ENCODE measurements at regions not wholly inside any gene's neighbourhood (a gene's known extent, or its start where the extent isn't known, plus 50 kb on each side); places are given as distances from the start of the nearest gene placed in this dataset.

DNA sequence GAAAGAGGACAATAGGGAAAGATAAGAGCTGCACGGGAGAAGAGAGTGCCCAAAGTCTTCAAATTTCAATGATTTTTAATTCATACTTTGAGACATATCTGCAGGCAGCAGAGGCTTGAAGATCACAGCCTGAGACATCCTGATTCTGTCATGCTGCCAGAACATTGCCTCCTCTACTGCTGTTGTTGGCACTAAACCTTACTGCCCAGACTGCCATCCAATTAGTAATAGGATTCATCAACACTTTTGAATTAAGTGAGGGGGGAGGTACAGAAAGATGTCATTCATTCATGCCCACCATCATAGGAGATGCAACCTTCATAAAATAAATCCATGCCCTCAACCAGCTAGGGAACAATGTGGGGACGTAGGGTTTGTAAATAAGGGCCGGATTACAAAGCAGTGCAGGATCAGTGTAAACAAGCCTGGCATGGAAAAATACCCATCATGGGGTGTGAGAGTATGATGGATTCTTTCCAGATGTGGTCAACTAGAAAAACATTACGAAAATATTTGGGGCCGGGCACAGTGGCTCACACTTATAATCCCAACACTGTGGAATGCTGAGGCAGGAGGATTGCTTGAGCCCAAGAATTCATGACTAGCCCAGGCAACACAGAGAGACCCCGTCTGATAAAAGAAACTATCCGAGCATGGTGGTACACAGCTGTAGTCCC lies 122.1 kb upstream of the DAPK1 start:
- TF ChIP-seq, protein P1, sequence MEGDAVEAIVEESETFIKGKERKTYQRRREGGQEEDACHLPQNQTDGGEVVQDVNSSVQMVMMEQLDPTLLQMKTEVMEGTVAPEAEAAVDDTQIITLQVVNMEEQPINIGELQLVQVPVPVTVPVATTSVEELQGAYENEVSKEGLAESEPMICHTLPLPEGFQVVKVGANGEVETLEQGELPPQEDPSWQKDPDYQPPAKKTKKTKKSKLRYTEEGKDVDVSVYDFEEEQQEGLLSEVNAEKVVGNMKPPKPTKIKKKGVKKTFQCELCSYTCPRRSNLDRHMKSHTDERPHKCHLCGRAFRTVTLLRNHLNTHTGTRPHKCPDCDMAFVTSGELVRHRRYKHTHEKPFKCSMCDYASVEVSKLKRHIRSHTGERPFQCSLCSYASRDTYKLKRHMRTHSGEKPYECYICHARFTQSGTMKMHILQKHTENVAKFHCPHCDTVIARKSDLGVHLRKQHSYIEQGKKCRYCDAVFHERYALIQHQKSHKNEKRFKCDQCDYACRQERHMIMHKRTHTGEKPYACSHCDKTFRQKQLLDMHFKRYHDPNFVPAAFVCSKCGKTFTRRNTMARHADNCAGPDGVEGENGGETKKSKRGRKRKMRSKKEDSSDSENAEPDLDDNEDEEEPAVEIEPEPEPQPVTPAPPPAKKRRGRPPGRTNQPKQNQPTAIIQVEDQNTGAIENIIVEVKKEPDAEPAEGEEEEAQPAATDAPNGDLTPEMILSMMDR (IDR thresholded peaks at IDR 0.05; ENCODE audit: low read depth, low read length), result no peak
- Histone ChIP-seq H3K27me3 (ENCODE audit: insufficient read depth, low read depth, severe bottlenecking) (no peaks in the 10 kb centered on the region), H3K4me3 (ENCODE audit: low read depth, low read length) (no peak overlapping the region), H3K27ac (no peak overlapping the region), H3K36me3 (no peaks in the 10 kb centered on the region), H3K9me3 (ENCODE audit: severe bottlenecking) (no peaks in the 10 kb centered on the region)
- DNase-seq, result no peak

DNA sequence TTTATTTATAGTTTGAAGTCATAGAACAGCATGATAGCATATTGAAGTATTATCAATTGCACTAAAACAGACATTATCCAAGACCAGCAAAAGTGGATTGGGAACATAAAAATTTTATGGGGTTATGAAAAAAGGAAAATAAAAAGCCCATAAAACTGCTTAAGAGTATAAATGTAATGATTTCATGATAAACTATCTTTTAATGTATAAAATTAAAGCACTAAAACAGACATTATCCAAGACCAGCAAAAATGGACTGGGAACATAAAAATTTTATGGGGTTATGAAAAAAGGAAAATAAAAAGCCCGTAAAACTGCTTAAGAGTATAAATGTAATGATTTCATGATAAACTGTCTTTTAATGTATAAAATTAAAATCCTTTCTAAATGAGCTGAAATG lies 119.0 kb upstream of the DAPK1 start:
- DNase-seq, result no peak
- Histone ChIP-seq H3K9me3 (ENCODE audit: severe bottlenecking) (no peaks in the 10 kb centered on the region), H3K27ac (no peak overlapping the region), H3K27me3 (ENCODE audit: insufficient read depth, low read depth, severe bottlenecking) (no peaks in the 10 kb centered on the region), H3K36me3 (no peaks in the 10 kb centered on the region), H3K4me3 (ENCODE audit: low read depth, low read length) (no peak overlapping the region)
- TF ChIP-seq, protein P1 (IDR thresholded peaks at IDR 0.05; ENCODE audit: low read depth, low read length), result no peak

DNA sequence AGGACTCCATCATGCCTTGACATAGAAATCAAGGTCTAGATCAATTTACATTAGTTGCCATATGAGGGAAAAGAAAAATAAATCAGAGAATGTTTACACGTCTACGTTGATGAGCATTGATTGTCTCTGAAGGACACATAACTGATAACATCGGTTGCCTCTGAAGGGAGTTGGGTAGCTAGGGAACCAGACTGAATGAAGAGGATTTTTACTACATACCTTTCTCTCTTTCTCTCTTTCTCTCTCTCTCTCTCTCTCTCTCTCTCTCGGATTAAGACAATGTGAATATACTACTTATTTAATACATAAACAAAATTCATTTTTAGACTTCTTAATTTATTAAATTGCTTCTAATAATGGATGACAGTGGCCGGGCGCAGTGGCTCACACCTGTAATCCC lies 118.4 kb upstream of the DAPK1 start:
- Histone ChIP-seq H3K27me3 (ENCODE audit: insufficient read depth, low read depth, severe bottlenecking) (no peaks in the 10 kb centered on the region), H3K4me3 (ENCODE audit: low read depth, low read length) (no peak overlapping the region), H3K27ac (no peak overlapping the region), H3K36me3 (no peaks in the 10 kb centered on the region), H3K9me3 (ENCODE audit: severe bottlenecking) (no peaks in the 10 kb centered on the region)
- DNase-seq, result no peak
- TF ChIP-seq, protein P1 (IDR thresholded peaks at IDR 0.05; ENCODE audit: low read depth, low read length), result no peak

DNA sequence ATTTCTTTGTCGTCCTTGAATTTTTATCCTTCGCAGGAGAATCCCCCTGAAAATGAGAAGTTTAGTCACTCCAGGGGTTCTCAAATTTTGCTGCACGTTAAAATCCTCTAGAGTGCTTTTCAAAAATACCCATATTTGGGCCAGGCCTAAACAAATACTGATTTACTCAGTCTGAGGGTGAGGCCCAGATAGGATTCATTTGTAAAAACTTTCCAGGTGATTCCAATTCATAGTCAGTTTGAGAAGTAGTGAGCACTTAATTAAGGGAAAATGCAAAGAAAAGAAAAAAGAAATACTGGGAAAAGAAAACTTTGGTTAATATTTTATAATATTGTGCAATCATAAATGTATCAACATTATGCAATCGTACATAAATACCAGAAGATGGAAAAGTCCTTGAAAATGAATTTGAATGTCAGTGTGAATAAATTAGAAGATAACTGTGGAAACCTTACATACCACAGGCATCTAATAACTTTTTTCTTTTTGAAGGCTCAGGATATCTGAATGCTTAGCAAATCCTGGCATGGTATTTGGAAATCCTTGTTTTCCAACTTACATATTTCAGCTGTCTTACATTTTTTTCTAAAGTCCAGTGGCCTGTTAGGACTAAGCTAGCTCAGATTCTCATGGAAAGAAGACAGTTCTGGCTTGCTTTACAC lies 116.5 kb upstream of the DAPK1 start:
- TF ChIP-seq, protein P1 (IDR thresholded peaks at IDR 0.05; ENCODE audit: low read depth, low read length), result no peak
- H3K36me3 ChIP-seq, result no peaks in the 10 kb centered on the region
- H3K9me3 ChIP-seq (ENCODE audit: severe bottlenecking), result no peaks in the 10 kb centered on the region
- no peak overlapping the region for H3K27ac ChIP-seq
- no peaks in the 10 kb centered on the region for H3K27me3 ChIP-seq (ENCODE audit: insufficient read depth, low read depth, severe bottlenecking)
- no peak overlapping the region for H3K4me3 ChIP-seq (ENCODE audit: low read depth, low read length)
- DNase-seq, result no peak

DNA sequence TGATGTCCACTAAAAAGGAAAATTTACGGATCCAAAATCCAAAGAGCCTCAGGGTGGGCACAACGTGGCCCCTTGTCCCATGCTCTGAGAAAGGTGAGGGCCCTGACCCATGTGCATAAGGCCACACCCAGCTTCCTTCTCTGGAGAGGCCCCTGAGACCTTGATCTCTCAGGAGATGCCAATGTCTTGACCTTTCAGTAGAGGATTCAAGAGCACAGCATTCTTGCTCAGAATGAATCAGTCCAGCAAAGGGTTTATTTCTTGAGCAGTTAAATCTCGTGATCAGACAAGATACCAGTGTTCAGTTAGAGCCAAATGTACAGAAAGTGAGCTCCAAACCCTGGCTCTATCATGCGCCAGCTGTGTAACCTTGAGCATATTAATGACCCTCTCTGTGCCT lies 115.9 kb upstream of the DAPK1 start:
- no peaks in the 10 kb centered on the region for H3K27me3 ChIP-seq (ENCODE audit: insufficient read depth, low read depth, severe bottlenecking)
- no peaks in the 10 kb centered on the region for H3K36me3 ChIP-seq
- TF ChIP-seq, protein P1 (IDR thresholded peaks at IDR 0.05; ENCODE audit: low read depth, low read length), result no peak
- no peaks in the 10 kb centered on the region for H3K9me3 ChIP-seq (ENCODE audit: severe bottlenecking)
- H3K4me3 ChIP-seq (ENCODE audit: low read depth, low read length), result no peak overlapping the region
- H3K27ac ChIP-seq, result no peak overlapping the region
- DNase-seq, result no peak
